Loucy (cell line): ENCODE measurements at regions not wholly inside any gene's neighbourhood (a gene's known extent, or its start where the extent isn't known, plus 50 kb on each side); places are given as distances from the start of the nearest gene placed in this dataset.

Experiments used
- CTCF ChIP-seq: fragments of 200-600 bp; sonication (generic); conservative IDR thresholded peaks from 2 replicates; pipeline ENCODE4 v1.5.1; 2014; ENCODE audit warnings: mild to moderate bottlenecking, antibody characterized with exemption, low read length
- EZH2phosphoT487 ChIP-seq: fragments of 200-600 bp; IDR thresholded peaks from 2 replicates; pipeline ENCODE4 v1.6.1; 2018; ENCODE audit warnings: antibody characterized with exemption, mild to moderate bottlenecking, moderate library complexity, borderline replicate concordance

GRCh38 chr1:147080006-147080661, 92.1 kb downstream of the PRKAB2 start:
- TF ChIP-seq CTCF: no peak
- TF ChIP-seq EZH2phosphoT487: no peak
